Pancreas (tissue), 10 donors: ENCODE measurements at regions not wholly inside any gene's neighbourhood (a gene's known extent, or its start where the extent isn't known, plus 50 kb on each side); places are given as distances from the start of the nearest gene placed in this dataset.

Source experiments
- ATAC-seq, 4 donors: fragments of 200-7000 bp; cut with Tn5 transposase; one replicate each; pipeline versions ENCODE4 v1.8.0 to v1.9.1; 2020; ENCODE audit warnings: mild to moderate bottlenecking in 4 of 4, moderate library complexity in 4 of 4
- DNase-seq, 6 donors: peaks; one replicate each; pipeline ENCODE4 v3.0.0-alpha.2; 2020
- FAIRE-seq: peaks from 2 replicates; lab custom pipeline; 2012; peaks lifted over from hg19 to GRCh38; lab: Jason Lieb, UNC
- H3K27ac ChIP-seq, 4 donors: fragments of 200-600 bp; sonication (generic); 1 replicate in 3 of 4; 2 replicates in 1 of 4; pipeline versions ENCODE4 v1.5.0 to v1.8.0; 2020
- H3K27me3 ChIP-seq, 4 donors: fragments of 200-600 bp; one replicate each; pipeline ENCODE4 v1.8.0; 2021
- H3K36me3 ChIP-seq, 3 donors: fragments of 200-600 bp; sonication (generic) in 1 of 3; one replicate each; pipeline versions ENCODE4 v1.5.0 to v1.8.0; 2020 to 2021
- H3K4me1 ChIP-seq, 3 donors: fragments of 200-600 bp; one replicate each; pipeline ENCODE4 v1.8.0; 2021
- H3K4me3 ChIP-seq, 4 donors: fragments of 200-600 bp; sonication (generic) in 2 of 4; one replicate each; pipeline versions ENCODE4 v1.5.0 to v1.8.0; 2020 to 2021
- H3K9me3 ChIP-seq, 4 donors: fragments of 200-600 bp; one replicate each; pipeline ENCODE4 v1.8.0; 2021
- WGBS, 2 donors: extraction: QIAGEN DNeasy Blood & Tissue Kit; methylation state at CpG; one replicate each; pipeline ENCODE4 v1.1.7; 2013; 5-methylcytosine and 5-hydroxymethylcytosine counted together
- intact Hi-C, 3 donors: fragments of 100-400 bp; cut with DNase I; formaldehyde crosslinking; loops; one replicate each; pipeline versions ENCODE4 v1.11.1 to v1.14.2; 2022
- TF ChIP-seq, protein P1 (sequence below), 4 donors: fragments of 200-600 bp; sonication (generic) in 3 of 4; IDR thresholded peaks; one replicate each; pipeline versions ENCODE4 v1.5.0 to v1.8.0; 2021; ENCODE audit warnings: antibody characterized with exemption in 4 of 4
- donor health status: healthy with polysubstance abuse.
- donor health status: DM: no; HTN: no; CAD: no; lungs with moderate emphysema.
- donor health status: DM: no; HTN: no; CAD: no.
- donor health status: control.
- donor health status: control.
- donor health status: Bipolar disorder and iron deficiency.
- donor health status: DM: yes; HTN: yes; CAD: no.
- donor health status: DM: no; HTN: no; CAD: no.
- donor health status: DM: no; HTN: no; CAD: no.
- donor health status: DM: yes; HTN: yes; CAD: no.

DNA sequence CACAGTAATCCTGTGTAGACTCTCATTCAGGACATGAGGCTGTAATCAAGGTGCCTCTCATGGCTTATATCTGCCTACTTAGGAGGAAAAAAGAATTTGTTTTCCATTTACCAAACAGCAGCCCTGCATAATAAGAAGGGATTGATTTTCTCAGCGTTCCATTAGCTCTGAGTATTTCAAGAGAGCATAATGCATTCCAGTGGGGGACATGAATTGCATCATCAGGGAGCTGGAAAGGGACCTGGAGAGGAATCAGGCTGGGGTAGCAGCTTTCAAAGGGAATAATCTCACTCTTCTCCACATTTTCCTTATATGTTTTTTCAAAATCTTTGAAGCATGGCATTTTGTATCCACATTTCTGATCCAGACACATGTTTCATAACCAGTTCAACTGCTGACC lies 150.6 kb upstream of the ANKRD28 start:
- Histone ChIP-seq H3K27ac (no peak overlapping the region), H3K4me1 (peaks cover 0 to 4% (median 0%) of the 10 kb centered on the region in 3 donors), H3K36me3 (no peaks in the 10 kb centered on the region), H3K9me3 (no peaks in the 10 kb centered on the region), H3K27me3 (no peaks in the 10 kb centered on the region), H3K4me3 (no peak overlapping the region)
- 41 to 42% methylated on average over 1 of the region's 1 CpG for WGBS, 2 donors
- DNase-seq = no peak
- no peak for FAIRE-seq
- ATAC-seq = no peak
- intact Hi-C loops = no loop called here
- TF ChIP-seq, protein P1, sequence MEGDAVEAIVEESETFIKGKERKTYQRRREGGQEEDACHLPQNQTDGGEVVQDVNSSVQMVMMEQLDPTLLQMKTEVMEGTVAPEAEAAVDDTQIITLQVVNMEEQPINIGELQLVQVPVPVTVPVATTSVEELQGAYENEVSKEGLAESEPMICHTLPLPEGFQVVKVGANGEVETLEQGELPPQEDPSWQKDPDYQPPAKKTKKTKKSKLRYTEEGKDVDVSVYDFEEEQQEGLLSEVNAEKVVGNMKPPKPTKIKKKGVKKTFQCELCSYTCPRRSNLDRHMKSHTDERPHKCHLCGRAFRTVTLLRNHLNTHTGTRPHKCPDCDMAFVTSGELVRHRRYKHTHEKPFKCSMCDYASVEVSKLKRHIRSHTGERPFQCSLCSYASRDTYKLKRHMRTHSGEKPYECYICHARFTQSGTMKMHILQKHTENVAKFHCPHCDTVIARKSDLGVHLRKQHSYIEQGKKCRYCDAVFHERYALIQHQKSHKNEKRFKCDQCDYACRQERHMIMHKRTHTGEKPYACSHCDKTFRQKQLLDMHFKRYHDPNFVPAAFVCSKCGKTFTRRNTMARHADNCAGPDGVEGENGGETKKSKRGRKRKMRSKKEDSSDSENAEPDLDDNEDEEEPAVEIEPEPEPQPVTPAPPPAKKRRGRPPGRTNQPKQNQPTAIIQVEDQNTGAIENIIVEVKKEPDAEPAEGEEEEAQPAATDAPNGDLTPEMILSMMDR (IDR thresholded peaks at IDR 0.05) = no peak

DNA sequence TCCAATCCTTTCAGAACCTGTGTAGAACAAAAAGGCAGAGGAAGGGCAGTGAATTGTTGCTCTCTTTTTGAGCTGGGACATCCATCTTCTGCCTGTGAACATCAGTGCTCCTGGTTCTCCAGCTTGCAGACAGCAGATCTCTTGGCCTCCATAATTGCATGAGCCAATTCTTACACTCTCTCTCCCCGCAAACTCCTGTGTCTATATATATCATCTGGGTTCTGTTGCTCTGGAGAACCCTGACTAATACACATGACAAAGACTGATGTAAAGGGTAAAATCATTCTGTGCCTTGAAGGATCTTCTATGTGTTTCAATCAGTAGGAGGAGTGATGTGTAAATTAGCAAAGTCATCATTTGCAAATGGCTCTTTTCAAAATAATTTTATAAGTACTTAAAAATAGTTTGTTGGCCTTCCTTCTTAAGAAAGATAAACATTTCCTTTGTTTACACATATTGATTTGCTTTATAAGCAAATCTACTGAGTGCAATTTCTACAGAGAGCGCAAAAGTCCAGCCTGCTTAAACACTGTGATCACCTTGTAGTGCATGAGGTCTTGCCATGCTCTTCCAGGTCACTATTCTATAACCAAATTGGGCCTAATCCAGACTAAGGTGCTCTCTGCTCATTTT lies 154.9 kb upstream of the ANKRD28 start:
- Histone ChIP-seq H3K27me3 (no peaks in the 10 kb centered on the region), H3K27ac (no peak overlapping the region), H3K4me1 (peaks cover 0 to 4% (median 0%) of the 10 kb centered on the region in 3 donors), H3K36me3 (no peaks in the 10 kb centered on the region), H3K4me3 (no peak overlapping the region), H3K9me3 (no peaks in the 10 kb centered on the region)
- intact Hi-C loops = no loop called here
- TF ChIP-seq, protein P1 (IDR thresholded peaks at IDR 0.05) = no peak
- WGBS, 2 donors = 42 to 48% methylated on average over 2 of the region's 2 CpGs
- peak in 3 of 4 donors; percentile 54 to 68 (median 56) for ATAC-seq
- no peak for DNase-seq
- FAIRE-seq = no peak

DNA sequence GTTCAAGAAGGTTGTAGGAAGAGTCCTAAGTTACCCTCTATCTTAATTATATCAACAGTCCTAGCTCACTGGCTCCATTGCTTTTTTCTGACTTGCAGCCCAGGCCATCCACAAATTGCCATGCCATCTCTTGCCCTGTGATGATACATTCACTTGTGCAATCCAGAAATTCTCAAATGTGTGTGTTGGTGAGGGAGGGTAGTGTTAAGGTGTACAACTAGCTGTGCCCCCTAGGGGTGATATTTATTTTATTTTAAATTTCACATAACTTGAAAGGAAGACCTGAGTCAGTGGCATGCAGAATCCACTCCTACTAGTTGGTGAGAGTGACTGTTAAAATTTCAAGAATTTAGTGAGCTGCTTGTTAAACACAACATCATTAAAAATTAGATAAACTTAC lies 156.1 kb upstream of the ANKRD28 start:
- no peak for ATAC-seq
- intact Hi-C loops = no loop called here

DNA sequence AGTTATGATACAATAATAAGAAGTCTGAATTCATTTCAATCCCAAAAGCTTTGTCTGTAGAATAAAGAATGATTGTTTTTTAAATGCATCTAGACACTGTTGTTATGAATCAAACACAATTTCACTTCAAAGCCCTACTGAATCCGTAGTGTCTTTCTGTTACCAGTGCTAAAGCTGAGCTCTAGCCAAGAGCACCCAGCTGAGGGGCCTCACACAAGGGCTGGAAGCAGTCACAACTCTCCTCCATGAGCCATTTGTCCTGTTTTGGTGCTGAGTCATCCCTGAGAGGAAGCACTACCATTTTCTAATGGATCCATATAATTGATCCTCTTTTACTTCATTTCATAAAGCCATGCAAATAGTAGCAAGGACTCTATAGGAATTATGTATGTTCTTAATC lies 158.2 kb upstream of the ANKRD28 start:
- Histone ChIP-seq H3K4me1 (peaks cover 0 to 4% (median 0%) of the 10 kb centered on the region in 3 donors), H3K9me3 (no peaks in the 10 kb centered on the region), H3K4me3 (no peak overlapping the region), H3K27me3 (no peaks in the 10 kb centered on the region), H3K36me3 (no peaks in the 10 kb centered on the region), H3K27ac (no peak overlapping the region)
- FAIRE-seq (no peak), DNase-seq (no peak), ATAC-seq (no peak)
- intact Hi-C loops = no loop called here
- TF ChIP-seq, protein P1 (IDR thresholded peaks at IDR 0.05) = no peak
- 91 to 92% methylated on average over 1 of the region's 1 CpG for WGBS, 2 donors

More for the DNA sequence above, 156.1 kb upstream of the ANKRD28 start:
- no peak for FAIRE-seq
- TF ChIP-seq, protein P1 (IDR thresholded peaks at IDR 0.05) = no peak
- Histone ChIP-seq H3K27me3 (no peaks in the 10 kb centered on the region), H3K36me3 (no peaks in the 10 kb centered on the region), H3K9me3 (no peaks in the 10 kb centered on the region), H3K27ac (no peak overlapping the region), H3K4me1 (peaks cover 0 to 4% (median 0%) of the 10 kb centered on the region in 3 donors), H3K4me3 (no peak overlapping the region)
- no peak for DNase-seq

DNA sequence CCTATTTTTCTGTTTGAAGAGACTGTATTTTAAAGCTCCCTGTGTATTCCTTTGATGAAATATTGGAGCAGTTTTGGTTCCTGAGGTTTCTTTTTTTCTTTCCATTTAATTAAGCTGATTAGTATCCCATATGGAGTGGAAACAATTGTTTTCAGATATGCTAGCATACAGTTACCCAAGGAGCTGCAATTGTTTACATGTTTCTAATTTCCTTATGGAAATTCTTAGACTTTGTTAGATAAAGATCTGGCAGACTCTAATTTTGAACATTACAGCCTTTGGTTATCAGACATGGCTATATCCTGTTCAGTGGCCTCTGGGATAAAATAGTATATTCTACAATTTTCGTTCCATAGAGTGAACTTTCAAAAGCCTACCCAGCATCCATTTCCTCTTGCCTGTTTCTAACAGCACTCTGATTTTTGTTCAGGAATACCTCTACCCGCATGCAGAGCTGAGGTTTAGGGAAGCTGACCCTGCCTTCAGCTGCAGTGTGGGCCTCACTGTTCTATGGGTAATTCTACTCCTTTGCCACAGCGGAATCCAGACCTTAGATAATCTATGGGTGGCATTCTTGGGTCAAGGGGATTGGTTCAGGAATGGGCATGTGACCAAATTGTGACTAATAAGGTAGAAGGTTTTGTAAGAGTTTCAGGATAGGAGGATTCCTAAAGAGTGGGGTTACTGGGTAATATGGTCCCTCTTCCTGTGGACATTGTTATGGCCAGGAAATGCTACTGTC lies 161.1 kb upstream of the ANKRD28 start:
- Histone ChIP-seq H3K27me3 (no peaks in the 10 kb centered on the region), H3K9me3 (no peaks in the 10 kb centered on the region), H3K27ac (no peak overlapping the region), H3K36me3 (no peaks in the 10 kb centered on the region), H3K4me3 (no peak overlapping the region), H3K4me1 (no peaks in the 10 kb centered on the region)
- TF ChIP-seq, protein P1 (IDR thresholded peaks at IDR 0.05) = no peak
- FAIRE-seq (no peak), DNase-seq (no peak), ATAC-seq (no peak)
- intact Hi-C loops = no loop called here
- WGBS, 2 donors = 91 to 96% methylated on average over 3 of the region's 3 CpGs
